GM20000 (cell line): ENCODE measurements at regions not wholly inside any gene's neighbourhood (a gene's known extent, or its start where the extent isn't known, plus 50 kb on each side); places are given as distances from the start of the nearest gene placed in this dataset.
A peak's percentile ranks its signal among the peaks of the same experiment; 100 is the strongest.

ENCODE experiments used
- DNase-seq: peaks from one replicate; pipeline ENCODE4 v3.0.0; 2012; ENCODE audit warnings: low spot score
- TF ChIP-seq, protein P1 (sequence below): IDR thresholded peaks from 2 replicates; pipeline ENCODE4 v1.5.1; 2012; ENCODE audit warnings: mild to moderate bottlenecking, control low read depth; ENCODE audit errors: extremely low read depth, missing control alignments

DNA sequence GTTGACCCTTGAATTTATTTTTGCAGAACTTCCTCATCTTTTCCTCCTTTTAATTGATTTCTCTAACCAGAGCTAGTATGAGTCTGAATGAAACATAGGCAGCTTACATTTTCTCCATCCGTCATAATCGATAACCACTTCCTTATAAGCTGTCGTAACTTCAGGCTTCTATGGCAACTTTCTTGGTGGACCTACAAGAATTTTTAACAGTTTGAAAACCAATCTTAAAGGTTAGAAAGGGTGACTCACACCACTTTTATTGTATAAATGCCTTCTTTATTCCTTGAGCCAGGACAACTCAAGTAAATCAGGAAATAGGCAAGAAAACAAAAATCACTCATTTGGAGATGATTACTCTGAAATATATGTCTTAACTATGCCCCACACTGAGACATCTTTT is 105.7 kb upstream of the KL start:
- no peak for DNase-seq
- TF ChIP-seq, protein P1, sequence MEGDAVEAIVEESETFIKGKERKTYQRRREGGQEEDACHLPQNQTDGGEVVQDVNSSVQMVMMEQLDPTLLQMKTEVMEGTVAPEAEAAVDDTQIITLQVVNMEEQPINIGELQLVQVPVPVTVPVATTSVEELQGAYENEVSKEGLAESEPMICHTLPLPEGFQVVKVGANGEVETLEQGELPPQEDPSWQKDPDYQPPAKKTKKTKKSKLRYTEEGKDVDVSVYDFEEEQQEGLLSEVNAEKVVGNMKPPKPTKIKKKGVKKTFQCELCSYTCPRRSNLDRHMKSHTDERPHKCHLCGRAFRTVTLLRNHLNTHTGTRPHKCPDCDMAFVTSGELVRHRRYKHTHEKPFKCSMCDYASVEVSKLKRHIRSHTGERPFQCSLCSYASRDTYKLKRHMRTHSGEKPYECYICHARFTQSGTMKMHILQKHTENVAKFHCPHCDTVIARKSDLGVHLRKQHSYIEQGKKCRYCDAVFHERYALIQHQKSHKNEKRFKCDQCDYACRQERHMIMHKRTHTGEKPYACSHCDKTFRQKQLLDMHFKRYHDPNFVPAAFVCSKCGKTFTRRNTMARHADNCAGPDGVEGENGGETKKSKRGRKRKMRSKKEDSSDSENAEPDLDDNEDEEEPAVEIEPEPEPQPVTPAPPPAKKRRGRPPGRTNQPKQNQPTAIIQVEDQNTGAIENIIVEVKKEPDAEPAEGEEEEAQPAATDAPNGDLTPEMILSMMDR = no peak

DNA sequence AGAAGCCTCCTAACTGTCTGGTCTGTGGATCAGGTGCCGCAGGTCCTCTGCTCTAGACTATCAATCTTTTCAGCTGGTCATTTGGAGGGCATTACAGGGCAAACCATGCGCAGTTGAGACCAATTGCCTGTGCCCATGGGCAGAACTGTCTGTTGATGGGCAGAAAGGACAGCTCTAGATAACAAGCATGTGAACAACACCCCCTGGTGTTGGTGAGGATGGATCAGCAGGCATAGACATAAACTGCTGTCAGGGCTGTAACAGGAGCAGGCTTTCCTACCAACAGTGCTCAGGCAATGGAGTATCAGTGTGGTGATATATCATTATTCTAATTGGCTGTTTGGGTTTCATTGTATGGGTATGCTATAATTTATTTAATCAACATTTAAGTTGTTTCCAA is 104.7 kb upstream of the KL start:
- TF ChIP-seq, protein P1 = peak; percentile 40

DNA sequence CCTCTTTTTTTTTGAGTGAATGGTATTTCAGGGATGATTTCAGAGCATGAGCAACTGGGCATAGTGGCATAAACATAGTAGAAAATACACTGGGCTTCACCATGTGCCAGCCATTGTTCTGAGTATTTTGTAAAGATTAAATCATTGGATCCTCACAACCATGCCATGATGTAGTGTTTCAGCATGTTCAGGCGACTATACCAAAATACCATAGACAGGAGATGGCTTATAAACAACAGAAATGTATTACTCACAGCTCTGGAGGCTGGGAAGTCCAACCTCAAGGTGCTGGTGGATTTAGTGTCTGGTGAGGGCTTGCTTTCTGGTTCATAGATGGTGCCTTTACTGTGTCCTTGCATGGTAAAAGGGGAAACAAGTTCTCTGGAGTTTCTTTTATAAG is 101.5 kb upstream of the KL start:
- no peak for DNase-seq
- TF ChIP-seq, protein P1 = no peak

More for the DNA sequence above, 104.7 kb upstream of the KL start:
- peak; percentile 64 for DNase-seq

DNA sequence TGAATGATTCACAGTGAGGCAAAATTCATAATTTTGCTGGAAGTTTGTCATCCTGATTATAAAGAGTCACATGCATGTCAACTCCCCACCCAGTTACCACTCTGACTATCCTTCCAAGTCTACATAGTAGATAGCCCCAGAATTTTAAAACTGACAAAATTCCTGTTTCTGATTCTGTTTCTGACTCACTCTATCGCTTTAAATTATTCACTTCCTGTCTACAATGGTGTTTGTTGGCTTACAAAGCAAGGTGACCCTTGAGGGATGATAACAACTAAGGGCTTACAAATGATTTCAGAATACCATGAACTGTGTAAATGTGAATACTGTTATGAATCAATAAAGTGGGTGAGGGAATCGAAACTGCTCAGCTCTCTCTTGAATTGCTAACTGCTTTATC is 98.7 kb upstream of the KL start:
- TF ChIP-seq, protein P1 = no peak
- no peak for DNase-seq

DNA sequence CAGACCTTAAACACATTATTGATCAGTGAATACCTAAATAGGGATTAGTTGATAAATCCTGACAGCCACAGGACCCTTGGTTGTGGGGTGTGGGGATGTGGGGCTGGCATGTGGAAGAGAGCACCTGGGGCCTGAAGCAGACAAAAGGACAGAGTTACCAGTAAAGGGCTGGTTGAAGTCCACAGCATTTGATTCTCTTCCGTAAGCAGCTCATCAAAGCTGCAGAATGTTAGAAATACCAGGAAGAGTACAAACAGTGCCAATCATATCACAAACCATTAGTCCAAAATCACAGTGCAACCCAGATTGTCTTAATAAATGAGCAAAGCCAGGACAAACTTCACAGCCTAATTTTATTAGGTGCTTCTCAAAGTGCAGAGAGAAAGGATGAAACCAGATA is 92.5 kb upstream of the KL start:
- DNase-seq = no peak
- TF ChIP-seq, protein P1 = no peak

DNA sequence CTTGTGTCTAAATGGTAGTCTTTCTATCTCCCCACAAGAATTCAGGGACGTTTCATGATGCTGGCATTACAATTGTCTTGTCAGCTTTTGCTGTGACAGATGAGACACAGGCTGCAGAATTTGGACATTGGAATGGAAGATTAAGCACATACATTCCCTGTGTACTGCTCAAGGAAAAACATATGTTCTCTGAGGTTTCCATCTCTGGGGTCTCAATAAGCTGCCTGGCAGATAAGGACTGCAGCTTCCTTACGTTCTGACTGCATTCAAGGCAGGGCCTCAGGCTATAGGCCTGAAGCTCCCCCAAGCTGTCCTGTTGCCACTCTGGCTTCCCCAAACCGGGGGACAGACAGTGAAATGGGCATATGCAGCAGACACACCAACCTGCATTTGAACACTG is 91.3 kb upstream of the KL start:
- TF ChIP-seq, protein P1 = no peak
- DNase-seq = no peak

DNA sequence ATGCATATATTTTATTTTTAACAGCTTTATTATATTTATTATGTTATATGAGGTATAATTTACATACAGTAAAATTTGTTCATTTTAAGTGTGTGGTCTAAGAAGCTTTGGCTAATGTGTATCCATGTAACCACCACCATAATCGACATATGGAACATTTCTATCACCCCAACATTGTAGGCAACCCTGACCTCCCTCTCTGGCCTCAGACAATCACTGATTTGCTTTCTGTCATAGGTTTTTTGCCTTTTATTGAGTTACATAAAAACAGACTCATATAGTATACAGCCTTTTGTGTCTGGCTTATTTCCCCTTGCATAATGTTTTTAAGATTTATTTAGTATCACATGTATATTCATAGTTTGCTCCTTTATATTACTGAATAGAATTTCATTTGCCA is 90.7 kb upstream of the KL start:
- no peak for DNase-seq
- TF ChIP-seq, protein P1 = no peak
